Ovary (tissue), 7 donors: ENCODE measurements at regions not wholly inside any gene's neighbourhood (a gene's known extent, or its start where the extent isn't known, plus 50 kb on each side); places are given as distances from the start of the nearest gene placed in this dataset.
"Not testable (repeated sequence)": the region's sequence is repeated elsewhere in the genome, so short reads cannot be mapped to it uniquely, and the experiment has no call there.

ENCODE experiments used
- DNase-seq, 5 donors: peaks; one replicate each; pipeline ENCODE4 v3.0.0-alpha.2; 2019 to 2020
- H3K27ac ChIP-seq, 2 donors: fragments of 200-600 bp; one replicate each; pipeline versions ENCODE4 v1.5.1 to v1.8.0; 2019 to 2022
- H3K27me3 ChIP-seq: fragments of 200-600 bp; one replicate; pipeline ENCODE4 v1.8.0; 2022
- H3K36me3 ChIP-seq: fragments of 200-600 bp; sonication (generic); one replicate; pipeline ENCODE4 v1.5.1; 2019
- H3K4me1 ChIP-seq: one replicate; pipeline ENCODE4 v1.8.1; 2013; ENCODE audit warnings: mild to moderate bottlenecking, moderate library complexity; ENCODE audit not compliant: insufficient read depth
- H3K4me3 ChIP-seq: fragments of 200-600 bp; sonication (generic); one replicate; pipeline ENCODE4 v1.5.1; 2017
- H3K9me3 ChIP-seq, 2 donors: fragments of 200-600 bp in 1 of 2; sonication (generic) in 1 of 2; one replicate each; pipeline versions ENCODE4 v1.5.1 to v1.8.1; 2013 to 2019; ENCODE audit warnings: mild to moderate bottlenecking in 1 of 2, moderate library complexity in 1 of 2
- EP300 ChIP-seq: sonication (generic); formaldehyde crosslinking; IDR thresholded peaks from one replicate; pipeline ENCODE4 v1.6.1; 2017; ENCODE audit warnings: antibody characterized with exemption
- POLR2A ChIP-seq: fragments of 450-650 bp; IDR thresholded peaks from one replicate; pipeline ENCODE4 v1.6.1; 2017; ENCODE audit warnings: antibody characterized with exemption, mild to moderate bottlenecking, moderate library complexity
- WGBS, 3 donors: extraction: QIAGEN DNeasy Blood & Tissue Kit in 1 of 3; methylation state at CpG; one replicate each; pipeline versions ENCODE4 v1.1.5 to v1.1.7; 2013 to 2017; 5-methylcytosine and 5-hydroxymethylcytosine counted together
- intact Hi-C, 4 donors: fragments of 100-400 bp; cut with DNase I; formaldehyde crosslinking; loops; one replicate each; pipeline versions ENCODE4 v1.11.0 to v1.15.1; 2022 to 2023
- TF ChIP-seq, protein P1 (sequence below), 3 donors: fragments of 450-650 bp in 2 of 3; fragments of 200-600 bp in 1 of 3; IDR thresholded peaks; one replicate each; pipeline versions ENCODE4 v1.5.1 to v1.8.0; 2016 to 2022; ENCODE audit warnings: antibody characterized with exemption in 3 of 3, mild to moderate bottlenecking in 1 of 3
- donor health status: DM: no; HTN: no; CAD: no; lungs with moderate emphysema.
- donor health status: DM: no; HTN: no; CAD: no.
- donor health status: Bipolar disorder and iron deficiency.
- donor health status: DM: no; HTN: no; CAD: no.
- donor health status: DM: yes; HTN: yes; CAD: no.

DNA sequence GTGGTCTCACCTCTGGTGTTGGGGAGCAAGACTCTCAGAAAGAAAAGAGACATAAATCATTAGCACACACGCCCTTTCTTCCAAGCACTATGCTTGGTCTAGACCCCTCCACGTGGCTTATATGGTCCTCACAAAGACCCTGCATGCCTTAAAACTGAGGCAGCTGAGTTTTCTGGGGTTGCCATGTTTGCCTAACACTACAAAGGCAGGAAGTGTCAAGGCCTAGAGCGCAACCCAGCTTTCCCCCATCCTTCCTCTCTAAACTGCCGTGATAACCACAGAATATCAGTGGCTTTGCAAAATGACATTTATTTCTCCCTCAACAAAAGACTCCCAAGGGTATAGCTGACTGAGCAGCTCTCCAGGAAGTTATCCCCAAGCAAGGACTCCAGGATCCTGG lies 146.5 kb upstream of the TOP1 start:
- Histone ChIP-seq H3K27me3 (no peaks in the 10 kb centered on the region), H3K4me3 (no peak overlapping the region), H3K36me3 (no peaks in the 10 kb centered on the region), H3K9me3 (peaks cover 0 to 10% of the 10 kb centered on the region in 2 donors), H3K4me1 (no peaks in the 10 kb centered on the region), H3K27ac (no peak overlapping the region)
- DNase-seq = no peak
- intact Hi-C loops = no loop called here
- TF ChIP-seq, protein P1, sequence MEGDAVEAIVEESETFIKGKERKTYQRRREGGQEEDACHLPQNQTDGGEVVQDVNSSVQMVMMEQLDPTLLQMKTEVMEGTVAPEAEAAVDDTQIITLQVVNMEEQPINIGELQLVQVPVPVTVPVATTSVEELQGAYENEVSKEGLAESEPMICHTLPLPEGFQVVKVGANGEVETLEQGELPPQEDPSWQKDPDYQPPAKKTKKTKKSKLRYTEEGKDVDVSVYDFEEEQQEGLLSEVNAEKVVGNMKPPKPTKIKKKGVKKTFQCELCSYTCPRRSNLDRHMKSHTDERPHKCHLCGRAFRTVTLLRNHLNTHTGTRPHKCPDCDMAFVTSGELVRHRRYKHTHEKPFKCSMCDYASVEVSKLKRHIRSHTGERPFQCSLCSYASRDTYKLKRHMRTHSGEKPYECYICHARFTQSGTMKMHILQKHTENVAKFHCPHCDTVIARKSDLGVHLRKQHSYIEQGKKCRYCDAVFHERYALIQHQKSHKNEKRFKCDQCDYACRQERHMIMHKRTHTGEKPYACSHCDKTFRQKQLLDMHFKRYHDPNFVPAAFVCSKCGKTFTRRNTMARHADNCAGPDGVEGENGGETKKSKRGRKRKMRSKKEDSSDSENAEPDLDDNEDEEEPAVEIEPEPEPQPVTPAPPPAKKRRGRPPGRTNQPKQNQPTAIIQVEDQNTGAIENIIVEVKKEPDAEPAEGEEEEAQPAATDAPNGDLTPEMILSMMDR (IDR thresholded peaks at IDR 0.05) = no peak
- TF ChIP-seq EP300 (no peak), POLR2A (no peak)
- 60 to 78% (median 62%) methylated on average over 4 of the region's 4 CpGs for WGBS, 3 donors

DNA sequence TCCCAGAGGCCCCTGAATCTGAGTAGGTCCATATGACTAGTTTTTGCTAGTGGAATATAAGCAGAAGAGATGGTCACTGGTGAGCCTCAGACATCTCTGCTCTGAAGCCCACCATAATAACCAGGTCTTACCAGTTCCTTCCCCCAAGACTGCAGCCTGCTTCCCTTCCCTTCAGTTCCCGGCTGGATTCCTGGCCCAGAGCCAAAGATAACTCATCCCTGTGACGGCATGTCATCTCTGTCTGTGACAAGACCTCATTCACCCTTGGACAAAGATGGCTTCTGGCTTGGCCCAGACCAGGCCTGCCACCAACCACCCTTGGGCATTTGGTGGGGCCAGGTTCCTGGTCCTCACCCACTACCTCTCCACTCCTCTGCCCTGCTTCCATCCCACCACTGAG lies 145.5 kb upstream of the TOP1 start:
- H3K4me1 ChIP-seq = no peaks in the 10 kb centered on the region
- no peak overlapping the region for H3K4me3 ChIP-seq
- no peaks in the 10 kb centered on the region for H3K27me3 ChIP-seq
- H3K27ac ChIP-seq = no peak overlapping the region
- TF ChIP-seq, protein P1 (IDR thresholded peaks at IDR 0.05) = no peak
- TF ChIP-seq POLR2A (no peak), EP300 (no peak)
- intact Hi-C loops = no loop called here
- no peaks in the 10 kb centered on the region for H3K36me3 ChIP-seq
- H3K9me3 ChIP-seq = peaks cover 0 to 10% of the 10 kb centered on the region in 2 donors
- 13 to 27% (median 15%) methylated on average over 2 of the region's 2 CpGs for WGBS, 3 donors
- DNase-seq = no peak

DNA sequence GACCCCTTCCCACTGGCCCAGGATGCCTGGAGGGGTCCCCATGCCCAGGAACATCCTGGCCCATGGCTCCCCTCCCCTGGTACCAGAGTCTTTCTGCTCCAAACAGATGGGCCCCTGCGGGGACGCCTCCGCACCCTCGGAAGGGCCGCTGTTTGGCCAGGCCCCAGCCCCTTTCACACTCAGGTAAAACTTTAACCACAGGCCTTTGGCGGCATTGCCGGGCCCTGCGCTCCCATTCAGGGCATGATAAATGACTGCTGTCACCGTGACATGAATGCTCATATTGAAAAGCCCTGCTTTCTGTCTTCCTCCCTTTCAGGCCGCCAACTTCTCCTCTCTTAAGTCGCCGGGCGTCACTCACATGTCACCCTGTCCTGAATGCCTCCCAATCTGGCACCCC lies 141.5 kb upstream of the TOP1 start:
- H3K27ac ChIP-seq = no peak overlapping the region
- H3K4me1 ChIP-seq = no peaks in the 10 kb centered on the region
- H3K9me3 ChIP-seq = no peaks in the 10 kb centered on the region
- TF ChIP-seq, protein P1 (IDR thresholded peaks at IDR 0.05) = no peak
- TF ChIP-seq POLR2A (no peak), EP300 (no peak)
- H3K4me3 ChIP-seq = no peak overlapping the region
- H3K36me3 ChIP-seq = no peaks in the 10 kb centered on the region
- intact Hi-C loops = no loop called here
- DNase-seq = no peak
- 73 to 82% (median 75%) methylated on average over 13 of the region's 13 CpGs for WGBS, 3 donors
- no peaks in the 10 kb centered on the region for H3K27me3 ChIP-seq

DNA sequence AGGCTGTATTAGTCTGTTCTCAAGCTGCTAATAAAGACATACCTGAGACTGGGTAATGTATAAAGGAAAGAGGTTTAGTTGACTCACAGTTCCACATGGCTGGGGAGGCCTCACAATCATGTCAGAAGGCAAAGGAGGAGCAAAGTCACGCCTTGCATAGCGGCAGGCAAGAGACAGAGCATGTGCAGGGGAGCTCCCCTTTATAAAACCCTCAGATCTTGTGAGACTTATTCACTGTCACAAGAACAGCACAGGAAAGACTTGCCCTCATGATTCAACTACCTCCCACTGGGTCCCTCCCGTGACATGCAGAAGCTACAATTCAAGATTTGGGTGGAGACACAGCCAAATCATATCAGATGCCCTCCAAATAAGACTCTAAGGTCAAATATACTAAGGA lies 139.4 kb upstream of the TOP1 start:
- H3K36me3 ChIP-seq, intact Hi-C loops, DNase-seq, H3K4me1 ChIP-seq, H3K4me3 ChIP-seq, H3K9me3 ChIP-seq, H3K27ac ChIP-seq, H3K27me3 ChIP-seq: not testable (repeated sequence)
- 92 to 94% (median 94%) methylated on average over 3 of the region's 3 CpGs for WGBS, 3 donors

DNA sequence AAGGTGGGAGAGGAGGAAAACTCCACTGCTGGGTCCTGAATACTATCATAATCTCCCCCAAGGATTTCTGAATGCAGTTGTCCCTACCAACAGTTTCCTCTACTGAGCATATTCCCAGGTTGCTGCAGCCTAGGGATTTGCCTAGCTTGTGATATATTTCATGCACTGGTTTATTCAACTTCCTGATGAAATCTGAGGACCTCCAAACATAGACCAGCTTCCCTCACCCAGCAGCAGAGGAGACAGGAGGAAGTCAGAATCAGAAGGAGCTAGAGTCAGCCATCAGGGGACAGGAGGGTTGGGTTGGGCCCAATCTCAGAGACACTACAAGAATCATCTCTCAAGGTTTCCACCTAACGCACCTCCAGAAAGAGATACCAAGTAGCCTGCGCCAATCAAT lies 138.4 kb upstream of the TOP1 start:
- intact Hi-C loops = loop anchor here in 1 of 4 donors (10.0 kb wide), 1 partner anchor 85 kb away; no protein-coding TSS in a partner anchor
- Histone ChIP-seq H3K9me3 (no peaks in the 10 kb centered on the region), H3K36me3 (no peaks in the 10 kb centered on the region), H3K27ac (no peak overlapping the region), H3K4me3 (no peak overlapping the region), H3K27me3 (no peaks in the 10 kb centered on the region), H3K4me1 (no peaks in the 10 kb centered on the region)
- no peak for TF ChIP-seq EP300
- no peak for TF ChIP-seq POLR2A
- TF ChIP-seq, protein P1 (IDR thresholded peaks at IDR 0.05) = no peak
- WGBS, 3 donors = 96 to 98% (median 98%) methylated on average over 2 of the region's 2 CpGs
- no peak for DNase-seq
